Frontal cortex (tissue), 3 donors: ENCODE measurements at regions not wholly inside any gene's neighbourhood (a gene's known extent, or its start where the extent isn't known, plus 50 kb on each side); places are given as distances from the start of the nearest gene placed in this dataset.
"Not testable (repeated sequence)": the region's sequence is repeated elsewhere in the genome, so short reads cannot be mapped to it uniquely, and the experiment has no call there.

Experiments used
- DNase-seq, 2 donors: peaks; one replicate each; pipeline ENCODE4 v3.0.0; 2012; ENCODE audit warnings: low spot score in 2 of 2
- FAIRE-seq: peaks from 2 replicates; lab custom pipeline; 2012; peaks lifted over from hg19 to GRCh38; lab: Jason Lieb, UNC
- donor health status: control.
- donor health status: control.
- donor health status: control.

DNA sequence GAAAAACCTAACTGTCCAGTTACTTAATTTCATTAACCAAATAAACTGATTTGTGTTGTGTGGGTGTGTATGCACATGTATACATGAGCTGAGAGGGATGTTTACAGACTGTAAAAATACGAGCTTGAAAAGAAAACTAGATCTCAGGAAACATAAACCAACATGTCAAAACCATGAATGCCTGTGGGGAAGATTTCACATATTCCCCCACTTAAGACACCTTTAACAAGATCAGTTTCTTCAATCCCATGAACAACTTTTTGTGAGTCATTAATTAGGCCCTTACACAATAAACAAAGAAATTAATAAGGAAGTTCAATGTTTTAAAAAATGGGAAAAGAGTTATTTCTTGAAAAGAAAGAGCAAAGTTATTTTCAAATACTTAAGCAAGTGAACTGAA is 170.8 kb downstream of the ZNF674 start:
- FAIRE-seq (no peak), DNase-seq (no peak)

DNA sequence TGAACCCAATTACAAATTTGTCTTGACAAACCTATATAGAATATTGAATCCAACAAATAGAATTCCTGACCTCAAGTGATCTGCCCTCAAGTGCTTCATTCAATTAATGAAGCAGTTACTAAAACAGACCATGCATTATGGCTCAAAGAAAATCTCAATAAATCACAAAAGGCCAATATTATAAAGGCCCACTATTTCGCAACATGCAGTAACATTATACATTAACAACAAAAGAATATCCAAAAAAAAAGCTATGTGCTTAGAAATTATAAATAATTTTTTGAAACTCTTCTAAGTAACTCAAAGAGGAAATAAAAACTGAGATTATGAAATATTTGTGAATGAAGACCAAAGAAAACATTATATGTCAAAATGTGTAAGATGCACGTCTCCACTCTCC is 177.7 kb downstream of the ZNF674 start:
- DNase-seq (no peak), FAIRE-seq (no peak)

DNA sequence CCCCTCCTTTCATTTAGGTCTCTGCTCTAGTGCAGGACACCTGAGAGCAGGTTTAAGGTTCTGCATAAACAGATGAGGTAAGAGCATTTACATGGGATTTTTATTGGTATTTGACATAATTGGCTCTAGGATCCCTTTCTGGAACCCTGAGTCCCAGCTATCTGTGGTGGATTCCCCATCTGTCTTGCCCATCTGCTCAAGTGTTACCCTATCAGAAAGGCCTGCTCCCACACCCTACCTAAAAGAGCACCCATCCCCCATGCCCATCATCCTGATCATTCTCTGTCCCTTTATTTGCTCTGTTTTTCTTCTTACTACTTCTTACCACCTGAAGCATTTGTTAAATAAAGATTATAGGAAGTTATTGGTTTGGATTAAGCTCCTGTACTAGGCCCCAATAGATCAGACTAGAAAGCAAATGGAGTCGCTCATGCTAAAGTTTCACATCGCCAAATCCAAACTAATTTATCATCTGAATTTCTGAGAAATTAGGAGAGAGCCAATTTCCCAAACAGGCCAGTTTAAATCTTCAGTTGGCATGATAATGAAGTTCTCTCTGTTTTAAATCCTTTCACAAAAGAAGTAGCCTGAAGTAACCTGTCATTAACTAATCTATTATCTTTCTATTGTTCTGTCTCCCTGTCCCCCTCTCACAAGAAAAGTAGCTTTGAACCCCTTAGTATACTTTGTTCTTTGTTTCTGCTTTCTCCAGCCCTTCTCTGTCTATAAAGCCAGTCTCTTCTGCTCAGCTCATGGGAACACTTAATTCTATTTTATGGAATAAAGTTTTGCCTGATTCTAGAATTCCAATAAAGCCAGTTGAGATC is 178.6 kb downstream of the ZNF674 start:
- DNase-seq = no peak

DNA sequence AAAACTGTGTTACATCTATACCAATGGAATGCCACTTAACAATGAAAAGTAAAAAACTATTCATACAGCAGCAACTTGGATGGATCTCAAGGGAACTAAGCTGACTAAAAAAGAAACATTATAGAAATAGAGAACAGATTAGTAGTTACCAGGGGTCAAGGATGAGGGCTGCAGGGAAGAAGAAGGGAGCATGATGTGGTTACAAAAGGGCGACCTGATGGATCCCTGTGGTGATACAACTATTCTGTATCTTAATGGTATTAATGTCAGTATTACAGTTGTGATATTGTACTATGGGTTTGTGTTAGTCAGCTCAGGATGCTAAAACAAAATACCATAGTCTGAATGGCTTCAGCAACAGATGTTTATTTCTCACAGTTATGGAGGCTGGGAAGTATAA is 190.7 kb downstream of the ZNF674 start:
- FAIRE-seq (no peak), DNase-seq (no peak)

More for the DNA sequence above, 178.6 kb downstream of the ZNF674 start:
- FAIRE-seq = no peak

DNA sequence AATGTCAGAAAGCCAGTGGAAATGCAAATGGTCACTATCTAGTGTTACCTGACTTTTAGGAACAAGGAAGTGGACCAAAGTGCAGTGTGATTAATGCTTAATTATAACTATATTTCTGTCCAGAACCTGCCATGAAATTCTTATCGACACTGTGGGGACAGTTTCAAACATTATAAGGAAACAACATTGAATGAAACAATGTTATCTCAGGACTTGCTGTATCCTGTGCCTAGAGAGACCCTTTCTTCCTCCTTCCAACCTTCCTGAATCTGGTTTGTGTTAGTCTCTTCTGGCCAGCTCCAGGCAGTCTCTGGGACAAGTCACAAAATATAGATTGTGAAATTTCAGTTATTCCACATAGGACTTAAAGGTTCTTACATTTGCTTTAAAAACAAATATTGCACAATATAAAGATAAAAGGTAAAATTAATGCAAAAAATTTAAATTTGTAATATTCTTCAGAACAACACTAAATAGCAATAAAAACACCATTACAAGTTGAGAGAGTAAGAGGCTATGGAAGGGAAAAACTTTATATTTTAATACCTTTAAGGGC is 203.4 kb downstream of the ZNF674 start:
- DNase-seq (no peak), FAIRE-seq (no peak)

DNA sequence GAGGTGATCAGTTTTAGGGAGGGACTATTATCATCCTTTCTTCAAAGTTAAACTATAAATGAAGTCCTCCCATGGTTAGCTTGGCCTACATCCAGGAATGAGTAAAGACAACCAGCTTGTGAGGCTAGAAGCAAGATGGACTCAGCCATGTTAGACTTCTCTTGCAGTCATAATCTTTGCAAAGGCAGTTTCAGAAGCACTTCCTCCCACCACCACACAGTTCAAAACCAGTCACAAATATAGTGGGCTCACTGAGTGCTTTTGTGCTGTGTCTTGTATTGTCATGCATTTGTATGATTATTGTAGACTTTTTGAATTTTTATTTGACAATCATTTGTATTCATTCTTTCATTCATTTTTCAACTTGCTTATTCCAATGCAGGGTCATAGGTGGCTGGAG is 204.5 kb downstream of the ZNF674 start:
- FAIRE-seq = no peak
- no peak for DNase-seq

DNA sequence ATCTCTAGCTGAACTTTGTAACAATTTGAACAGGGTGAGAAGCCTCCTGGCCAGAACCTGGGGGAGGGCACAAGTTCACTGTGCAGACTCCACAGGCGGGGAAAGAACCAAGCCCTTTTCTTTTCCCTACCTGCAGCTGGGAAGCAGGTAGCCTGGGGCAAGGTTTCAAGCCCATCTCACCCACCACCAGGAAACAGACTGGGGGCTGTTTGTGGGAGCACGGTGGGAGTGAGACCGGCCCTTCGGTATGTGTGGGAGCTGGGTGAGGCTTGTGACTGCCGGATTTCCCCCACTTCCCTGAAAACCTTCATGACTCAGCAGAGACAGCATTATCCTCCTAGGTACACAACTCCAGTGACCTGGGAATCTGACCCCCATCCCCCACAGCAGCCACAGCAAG is 211.7 kb downstream of the ZNF674 start:
- no peak for FAIRE-seq

DNA sequence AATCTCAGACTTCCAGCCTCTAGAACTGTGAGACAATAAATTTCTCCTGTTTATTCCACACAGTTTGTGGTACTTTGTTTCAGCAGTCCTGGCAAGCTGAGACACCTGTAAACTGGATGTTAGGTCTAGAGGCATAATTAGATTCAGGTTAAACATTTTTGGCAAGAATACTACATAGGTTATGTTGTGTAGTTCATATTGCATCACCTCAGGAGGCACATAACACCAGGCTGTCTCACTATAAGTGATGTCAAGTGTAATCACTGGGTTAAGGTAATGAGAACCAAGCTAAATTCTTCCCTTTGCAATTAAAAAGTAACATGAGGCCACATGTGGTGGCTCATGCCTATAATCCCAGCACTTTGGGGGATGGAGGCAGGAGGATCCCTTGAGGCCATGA is 214.2 kb downstream of the ZNF674 start:
- no peak for FAIRE-seq
- no peak for DNase-seq

More for the DNA sequence above, 211.7 kb downstream of the ZNF674 start:
- DNase-seq = no peak

DNA sequence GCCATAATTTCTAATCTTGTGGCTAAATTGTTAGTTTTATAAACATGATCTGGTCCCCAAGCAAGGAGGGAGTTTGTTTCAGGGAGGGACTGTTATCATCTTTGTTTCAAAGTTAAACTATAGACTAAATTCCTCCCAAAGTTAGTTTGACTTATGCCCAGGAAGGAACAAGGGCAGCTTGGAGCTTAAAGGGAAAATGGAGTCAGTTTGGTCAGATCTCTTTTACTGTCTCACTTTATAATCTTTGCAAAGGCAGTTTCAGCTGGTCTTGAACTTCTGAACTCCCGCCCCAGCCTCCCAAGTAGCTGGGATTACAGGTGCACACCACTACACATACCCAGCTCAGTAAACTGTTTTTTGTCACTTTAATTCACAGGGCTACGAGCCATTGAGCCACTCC is 214.7 kb downstream of the ZNF674 start:
- FAIRE-seq (no peak), DNase-seq (no peak)

DNA sequence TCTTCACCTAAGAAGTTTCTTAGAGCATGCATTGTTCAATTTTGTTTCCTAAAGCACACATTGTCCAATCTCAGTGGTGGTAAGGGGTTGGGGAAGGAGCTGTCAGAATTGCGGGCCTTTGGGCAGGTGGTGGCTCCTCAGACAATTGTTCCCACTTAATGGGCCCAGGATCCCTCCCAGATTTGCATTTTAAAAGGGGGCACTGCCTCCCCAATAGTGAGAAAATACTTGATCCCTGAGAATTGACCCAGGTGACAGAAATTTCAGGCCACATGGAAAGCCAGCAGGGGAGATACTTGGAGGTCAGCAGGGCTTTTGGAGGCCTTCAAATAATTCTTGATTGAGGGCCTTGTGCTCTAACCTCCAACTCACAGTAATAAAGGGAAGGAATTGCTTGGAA is 217.1 kb downstream of the ZNF674 start:
- DNase-seq = no peak
- no peak for FAIRE-seq

DNA sequence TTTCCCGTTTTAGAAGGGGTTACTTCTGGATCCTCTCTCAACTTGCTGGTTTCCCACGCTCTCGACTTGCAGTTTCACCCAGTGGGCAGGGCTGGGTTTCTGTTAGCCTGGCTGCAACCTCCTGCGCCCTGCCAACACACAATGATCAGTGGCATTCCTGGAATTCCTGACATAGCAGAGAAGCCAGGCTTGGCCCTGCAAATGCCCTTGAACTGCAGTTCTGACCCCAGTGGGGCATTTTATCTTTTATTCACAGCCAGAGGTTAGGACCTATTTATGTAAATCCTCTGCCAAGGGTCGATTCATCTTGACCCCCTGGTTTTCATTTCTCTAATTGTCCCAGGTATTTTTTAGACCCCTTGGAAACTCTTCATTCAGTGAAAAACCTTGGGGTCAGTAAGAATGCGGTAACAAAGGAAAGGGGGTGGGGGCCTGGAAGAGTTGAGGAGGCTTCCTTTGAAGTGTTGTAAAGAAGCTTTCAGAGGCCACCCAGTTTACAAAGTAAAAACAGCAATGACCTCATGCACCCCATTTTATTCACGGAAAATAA is 217.6 kb downstream of the ZNF674 start:
- no peak for DNase-seq

DNA sequence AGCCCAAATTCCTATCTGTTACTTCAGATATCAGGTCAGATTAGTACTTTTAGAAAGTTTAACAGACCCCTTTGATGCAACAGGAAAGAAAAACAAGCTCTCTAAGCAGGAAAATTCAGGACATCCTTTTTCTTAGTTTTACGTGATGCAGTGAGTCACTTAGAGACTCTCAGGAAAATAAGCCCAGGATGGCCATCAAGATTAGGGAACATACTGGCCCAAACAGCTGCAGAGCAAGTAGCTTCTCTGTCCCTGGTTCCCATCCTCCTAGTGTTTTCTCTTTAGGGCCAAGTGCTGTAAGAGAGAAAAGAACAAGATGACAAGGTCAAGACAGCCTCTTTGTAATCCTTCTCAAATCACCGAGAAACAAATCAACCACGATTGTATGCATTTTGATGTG is 219.1 kb downstream of the ZNF674 start:
- DNase-seq (peak in 1 of 2 donors; percentile 2), FAIRE-seq (no peak)

More for the DNA sequence above, 217.6 kb downstream of the ZNF674 start:
- no peak for FAIRE-seq

DNA sequence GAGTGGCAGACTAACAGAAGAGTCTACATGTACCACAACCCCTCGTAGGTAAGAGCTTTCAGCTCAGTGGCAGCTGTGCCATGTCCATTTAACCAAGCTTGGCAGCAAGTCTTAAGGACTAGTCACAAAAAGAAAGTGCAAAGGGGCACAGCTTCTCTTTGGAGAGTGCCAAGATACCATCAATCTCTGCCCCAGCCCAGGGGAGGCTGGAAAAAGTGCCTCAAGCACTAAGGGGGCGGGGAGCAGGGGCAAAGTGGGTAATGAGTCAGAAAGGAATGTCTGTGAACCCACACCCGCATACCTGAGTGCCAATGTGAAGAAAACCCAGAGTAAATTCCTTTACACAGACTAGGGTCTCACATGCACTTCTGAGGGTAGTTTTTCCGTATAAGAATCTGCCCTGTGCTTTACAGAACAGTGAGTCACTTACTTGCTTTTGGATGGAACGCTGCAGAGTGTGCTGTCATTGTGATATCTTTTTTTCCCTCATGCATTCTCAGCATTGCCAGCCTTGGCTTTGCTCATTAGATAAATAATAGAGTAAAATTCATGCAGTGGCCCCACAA is 219.8 kb downstream of the ZNF674 start:
- FAIRE-seq = no peak
- DNase-seq = no peak

DNA sequence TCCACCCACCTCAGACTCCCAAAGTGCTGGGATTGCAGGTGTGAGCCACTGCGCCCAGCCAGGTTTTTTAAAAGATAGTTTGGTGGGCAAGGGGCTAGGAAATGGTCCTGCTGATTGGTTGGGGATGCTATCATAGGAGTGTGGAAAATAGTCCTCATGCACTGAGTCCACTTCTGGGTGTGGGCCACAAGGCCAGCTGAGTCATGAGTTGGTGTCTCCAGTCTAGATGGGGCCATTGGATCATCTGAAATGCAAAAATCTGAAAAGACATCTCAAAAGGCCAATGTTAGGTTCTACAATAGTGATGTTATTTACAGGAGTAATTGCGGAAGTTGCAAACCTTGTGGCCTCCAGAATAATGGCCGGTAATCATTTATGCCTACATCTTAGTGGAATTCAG is 221.1 kb downstream of the ZNF674 start:
- FAIRE-seq = no peak
- DNase-seq = no peak

DNA sequence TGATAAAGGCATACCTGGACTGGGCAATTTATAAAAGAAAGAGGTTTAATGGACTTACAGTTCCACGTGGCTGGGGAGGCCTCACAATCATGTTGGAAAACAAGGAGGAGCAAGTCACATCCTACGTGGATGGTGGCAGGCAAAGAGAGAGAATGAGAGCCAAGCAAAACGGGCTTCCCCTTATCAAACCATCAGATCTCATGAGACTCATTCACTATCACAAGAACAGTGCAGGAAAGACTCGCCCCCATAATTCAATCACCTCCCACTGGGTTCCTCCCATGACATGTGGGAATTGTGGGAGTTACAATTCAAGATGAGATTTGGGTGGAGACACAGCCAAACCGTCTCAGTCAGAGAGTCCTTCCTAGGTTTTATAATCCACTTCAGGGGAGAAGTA is 222.3 kb downstream of the ZNF674 start:
- not testable (repeated sequence) for DNase-seq, FAIRE-seq

DNA sequence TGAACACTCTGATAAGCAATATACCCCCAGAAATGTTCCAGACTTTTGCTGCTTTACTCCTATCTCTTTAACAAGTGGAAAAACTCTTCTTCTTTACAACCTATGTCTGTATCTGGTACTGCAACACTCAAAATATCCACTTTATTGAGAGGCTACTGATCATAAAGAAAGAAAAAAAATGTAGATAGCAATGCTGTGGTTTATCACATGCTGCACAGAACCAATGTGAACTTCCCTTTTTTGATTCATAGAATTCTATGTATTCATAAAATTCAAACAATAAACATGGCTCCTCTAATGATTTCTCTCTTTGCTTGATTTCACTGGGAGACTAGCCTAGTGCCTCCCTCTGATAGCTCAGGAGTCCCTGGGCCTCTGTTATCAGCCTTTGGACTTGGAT is 223.5 kb downstream of the ZNF674 start:
- no peak for FAIRE-seq

DNA sequence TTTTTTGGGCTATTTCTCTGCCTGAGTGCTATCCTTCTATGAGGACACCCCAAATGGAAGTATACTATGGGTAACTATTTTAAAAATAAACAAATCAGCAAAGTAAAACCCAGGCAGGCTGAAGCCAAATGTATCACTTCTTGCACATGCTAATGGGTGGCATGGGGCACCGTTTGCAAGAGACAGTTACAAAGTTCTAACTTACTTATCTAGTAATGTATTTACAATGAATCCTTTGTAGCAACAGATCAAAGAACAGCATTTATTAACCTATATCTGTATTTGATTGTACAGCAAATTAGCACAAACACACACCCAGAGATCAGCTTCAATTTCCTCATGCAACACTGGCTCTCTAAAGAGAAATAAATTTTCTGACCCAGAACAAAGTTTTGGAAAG is 225.5 kb downstream of the ZNF674 start:
- DNase-seq = no peak
- FAIRE-seq = no peak

More for the DNA sequence above, 223.5 kb downstream of the ZNF674 start:
- no peak for DNase-seq

DNA sequence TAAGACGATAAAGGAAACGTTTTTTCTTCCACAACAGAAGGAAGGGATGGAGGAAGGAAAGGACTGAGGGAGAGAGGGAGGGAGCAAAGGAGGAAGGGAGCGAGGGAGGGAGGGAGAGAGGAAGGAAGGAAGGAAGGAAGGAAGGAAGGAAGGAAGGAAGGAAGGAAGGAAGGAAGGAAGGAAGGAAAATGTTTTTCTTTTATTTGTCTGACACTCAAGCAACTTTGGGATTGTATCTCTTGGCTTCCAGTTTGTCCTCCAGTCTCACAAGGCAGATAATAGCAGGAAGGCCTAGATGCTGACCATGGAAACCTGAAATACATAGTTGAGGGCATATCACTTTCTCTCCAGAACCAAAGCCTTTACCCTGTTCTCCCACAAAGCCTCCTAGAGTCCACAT is 226.7 kb downstream of the ZNF674 start:
- FAIRE-seq = no peak

DNA sequence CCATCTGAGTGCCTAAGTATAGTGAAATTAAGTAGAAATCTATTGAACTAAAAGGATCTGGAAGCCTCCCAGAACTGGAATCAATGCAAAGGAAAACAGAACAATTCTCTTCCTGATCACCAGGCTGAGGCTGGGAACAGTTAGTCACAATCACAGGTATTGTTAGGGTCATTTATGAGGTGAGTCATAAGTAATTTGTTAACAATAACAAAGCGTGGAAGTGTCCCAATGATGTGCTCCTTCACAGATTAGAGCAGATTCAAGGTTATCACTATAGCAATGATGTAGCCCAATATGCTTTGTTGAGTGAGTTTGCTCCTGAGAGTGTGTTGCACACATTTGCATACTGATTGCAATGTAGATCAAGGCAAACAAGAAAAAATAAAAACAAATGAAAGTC is 228.1 kb downstream of the ZNF674 start:
- DNase-seq = no peak
- FAIRE-seq = no peak

More for the DNA sequence above, 226.7 kb downstream of the ZNF674 start:
- DNase-seq = no peak

DNA sequence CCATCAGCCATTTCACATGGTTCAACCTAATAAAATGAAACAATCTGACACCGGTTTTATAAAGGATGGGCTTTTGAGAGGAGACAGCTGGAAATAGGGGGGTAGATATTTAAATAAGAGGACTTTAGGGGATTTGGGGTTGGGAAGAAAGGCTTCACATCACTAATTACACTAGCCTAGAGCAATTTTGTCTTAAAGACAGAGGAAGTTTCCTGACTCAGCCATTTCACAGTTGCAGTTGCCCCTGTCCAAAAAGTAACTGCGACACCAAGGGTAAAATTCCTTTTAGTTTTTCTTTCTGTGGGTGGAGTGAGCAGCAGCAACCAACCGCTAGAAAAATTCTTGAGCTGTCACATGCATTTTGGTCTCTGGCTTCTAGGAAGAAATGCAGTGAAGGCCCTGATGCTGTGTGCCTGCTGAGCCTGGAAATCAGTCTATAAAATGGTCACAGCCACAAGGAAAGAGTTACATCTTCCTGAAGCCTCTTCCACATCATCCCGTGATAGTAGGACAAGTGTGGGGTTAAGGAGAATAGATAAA is 233.6 kb downstream of the ZNF674 start:
- no peak for DNase-seq
- no peak for FAIRE-seq
